GM23338 (cell line): ENCODE measurements at regions not wholly inside any gene's neighbourhood (a gene's known extent, or its start where the extent isn't known, plus 50 kb on each side); places are given as distances from the start of the nearest gene placed in this dataset.

Experiments used
- ATAC-seq: fragments of 200-7000 bp; cut with Tn5 transposase; 3 replicates; pipeline ENCODE4 v1.9.1; 2020
- DNase-seq: peaks from one replicate; pipeline ENCODE4 v3.0.0-alpha.2; 2015; ENCODE audit warnings: low spot score
- H2AFZ ChIP-seq: fragments of 200-600 bp; sonication (generic); 2 replicates; pipeline ENCODE4 v1.8.0; 2016; ENCODE audit warnings: antibody characterized with exemption, mild to moderate bottlenecking, moderate library complexity
- H3F3A ChIP-seq: fragments of 200-600 bp; sonication (generic); replicated peaks from 2 replicates; pipeline ENCODE4 v1.8.0; 2017; ENCODE audit warnings: antibody characterized with exemption, mixed run types, low read depth
- H3K27ac ChIP-seq: fragments of 200-600 bp; sonication (generic); 2 replicates; pipeline ENCODE4 v1.6.1; 2016; ENCODE audit warnings: low read depth
- H3K27me3 ChIP-seq: fragments of 200-600 bp; sonication (generic); 2 replicates; pipeline ENCODE4 v1.8.0; 2016; ENCODE audit warnings: mild to moderate bottlenecking, mixed run types, moderate library complexity; ENCODE audit not compliant: insufficient read depth
- H3K36me3 ChIP-seq: fragments of 200-600 bp; sonication (generic); 2 replicates; pipeline ENCODE4 v1.8.0; 2016; ENCODE audit warnings: mild to moderate bottlenecking; ENCODE audit not compliant: insufficient read depth
- H3K4me1 ChIP-seq: fragments of 200-600 bp; sonication (generic); 2 replicates; pipeline ENCODE4 v1.8.0; 2016; ENCODE audit warnings: mild to moderate bottlenecking, moderate library complexity; ENCODE audit not compliant: insufficient read depth
- H3K4me2 ChIP-seq: fragments of 200-600 bp; sonication (generic); 2 replicates; pipeline ENCODE4 v1.7.1; 2017; ENCODE audit warnings: mixed run types
- H3K4me3 ChIP-seq: fragments of 200-600 bp; sonication (generic); 2 replicates; pipeline ENCODE4 v1.6.1; 2016; ENCODE audit warnings: mixed run types
- H3K79me2 ChIP-seq: fragments of 200-600 bp; sonication (generic); replicated peaks from 2 replicates; pipeline ENCODE4 v1.8.0; 2017; ENCODE audit warnings: mild to moderate bottlenecking; ENCODE audit not compliant: insufficient read depth
- H3K9me2 ChIP-seq: fragments of 200-600 bp; sonication (generic); 2 replicates; pipeline ENCODE4 v1.8.0; 2017; ENCODE audit not compliant: insufficient read depth
- H4K20me1 ChIP-seq: fragments of 200-600 bp; sonication (generic); replicated peaks from 2 replicates; pipeline ENCODE4 v1.8.0; 2017; ENCODE audit warnings: mild to moderate bottlenecking; ENCODE audit not compliant: insufficient read depth
- H3K27ac Mint-ChIP-seq: 2 replicates; pipeline ENCODE4 v1.8.0; 2020; ENCODE audit warnings: inconsistent platforms, mild to moderate bottlenecking, moderate library complexity, mixed read lengths
- H3K27me3 Mint-ChIP-seq: 3 replicates; pipeline ENCODE4 v1.8.0; 2022; ENCODE audit warnings: low read depth, mild to moderate bottlenecking, moderate library complexity, mixed read lengths, inconsistent platforms; ENCODE audit not compliant: insufficient read depth, poor library complexity
- H3K36me3 Mint-ChIP-seq: 3 replicates; pipeline ENCODE4 v1.8.0; 2021; ENCODE audit warnings: low read depth, mild to moderate bottlenecking, inconsistent platforms, moderate library complexity, mixed read lengths
- H3K4me1 Mint-ChIP-seq: 3 replicates; pipeline ENCODE4 v1.8.0; 2020; ENCODE audit warnings: mild to moderate bottlenecking, inconsistent platforms, mixed read lengths
- H3K4me3 Mint-ChIP-seq: 3 replicates; pipeline ENCODE4 v1.8.0; 2021; ENCODE audit warnings: moderate library complexity, mild to moderate bottlenecking, inconsistent platforms, mixed read lengths
- H3K9me3 Mint-ChIP-seq: 3 replicates; pipeline ENCODE4 v1.8.0; 2020; ENCODE audit warnings: moderate library complexity, mild to moderate bottlenecking, inconsistent platforms, mixed read lengths
- CREB1 ChIP-seq: fragments of 250-450 bp; sonication (Bioruptor Pico); IDR thresholded peaks from 2 replicates; pipeline ENCODE4 v1.5.0; 2020; ENCODE audit warnings: low read depth, mild to moderate bottlenecking, moderate library complexity
- CTCF ChIP-seq, 2 experiments: fragments of 200-600 bp in 1 of 2; sonication (generic) in 1 of 2; conservative IDR thresholded peaks; 2 replicates each; pipeline versions ENCODE4 v1.5.1 to v1.6.1; 2016 to 2017; ENCODE audit warnings: antibody characterized with exemption in 2 of 2, low read depth in 2 of 2, mild to moderate bottlenecking in 2 of 2, moderate library complexity in 1 of 2
- EZH2 ChIP-seq: fragments of 200-600 bp; sonication (generic); IDR thresholded peaks from one replicate; pipeline ENCODE4 v1.8.0; 2017; ENCODE audit warnings: antibody characterized with exemption, mild to moderate bottlenecking, low read depth; ENCODE audit not compliant: unreplicated experiment
- EZH2phosphoT487 ChIP-seq: fragments of 200-600 bp; sonication (generic); IDR thresholded peaks from one replicate; pipeline ENCODE4 v1.8.1; 2018; ENCODE audit warnings: antibody characterized with exemption; ENCODE audit not compliant: unreplicated experiment
- JUNB ChIP-seq: IDR thresholded peaks from one replicate; pipeline ENCODE4 v1.6.1; 2016; ENCODE audit warnings: antibody characterized with exemption; ENCODE audit not compliant: unreplicated experiment
- NANOG ChIP-seq: IDR thresholded peaks from 2 replicates; pipeline ENCODE4 v1.6.1; 2016; ENCODE audit warnings: antibody characterized with exemption, borderline replicate concordance
- POLR2AphosphoS5 ChIP-seq: IDR thresholded peaks from 2 replicates; pipeline ENCODE4 v1.6.1; 2016; ENCODE audit warnings: antibody characterized with exemption, low read depth
- REST ChIP-seq: IDR thresholded peaks from one replicate; pipeline ENCODE4 v1.6.1; 2018; ENCODE audit warnings: antibody characterized with exemption; ENCODE audit not compliant: unreplicated experiment
- STAT1 ChIP-seq: IDR thresholded peaks from one replicate; pipeline ENCODE4 v1.6.1; 2016; ENCODE audit warnings: antibody characterized with exemption; ENCODE audit not compliant: unreplicated experiment
- ZNF114 ChIP-seq: fragments of 250-450 bp; sonication (Bioruptor Pico); IDR thresholded peaks from 2 replicates; pipeline ENCODE4 v1.5.0; 2020; ENCODE audit warnings: mild to moderate bottlenecking, moderate library complexity
- ZNF331 ChIP-seq: fragments of 250-450 bp; sonication (Bioruptor Pico); IDR thresholded peaks from 2 replicates; pipeline ENCODE4 v1.5.0; 2020; ENCODE audit warnings: low read depth, mild to moderate bottlenecking, moderate library complexity
- TF ChIP-seq, protein P1 (sequence below): fragments of 250-450 bp; sonication (Bioruptor Pico); IDR thresholded peaks from 2 replicates; pipeline ENCODE4 v1.5.0; 2020; ENCODE audit warnings: mild to moderate bottlenecking, moderate library complexity
- TF ChIP-seq, protein P2 (sequence below): IDR thresholded peaks from 2 replicates; pipeline ENCODE4 v1.6.1; 2016; ENCODE audit warnings: antibody characterized with exemption

- H3F3A ChIP-seq: no peaks in the 10 kb centered on the region
- Mint-ChIP-seq H3K27ac (no peak overlapping the region), H3K9me3 (no peaks in the 10 kb centered on the region), H3K27me3 (peaks cover 5% of the 10 kb centered on the region), H3K4me1 (peaks cover 8% of the 10 kb centered on the region), H3K36me3 (no peaks in the 10 kb centered on the region), H3K4me3 (no peak overlapping the region)
- no peak overlapping the region for H3K27ac ChIP-seq
- H3K79me2 ChIP-seq: no peaks in the 10 kb centered on the region
- no peak overlapping the region for H2AFZ ChIP-seq
- H3K36me3 ChIP-seq: no peaks in the 10 kb centered on the region
- no peak for DNase-seq
- ATAC-seq: no peak
- no peaks in the 10 kb centered on the region; the same call in 1 of the 2 replicates for H4K20me1 ChIP-seq
- H3K4me2 ChIP-seq: no peak overlapping the region
- TF ChIP-seq CTCF (conservative IDR thresholded peaks at IDR 0.05; ENCODE audit: low read depth in 2 of 2): no peak
- TF ChIP-seq, protein P1, sequence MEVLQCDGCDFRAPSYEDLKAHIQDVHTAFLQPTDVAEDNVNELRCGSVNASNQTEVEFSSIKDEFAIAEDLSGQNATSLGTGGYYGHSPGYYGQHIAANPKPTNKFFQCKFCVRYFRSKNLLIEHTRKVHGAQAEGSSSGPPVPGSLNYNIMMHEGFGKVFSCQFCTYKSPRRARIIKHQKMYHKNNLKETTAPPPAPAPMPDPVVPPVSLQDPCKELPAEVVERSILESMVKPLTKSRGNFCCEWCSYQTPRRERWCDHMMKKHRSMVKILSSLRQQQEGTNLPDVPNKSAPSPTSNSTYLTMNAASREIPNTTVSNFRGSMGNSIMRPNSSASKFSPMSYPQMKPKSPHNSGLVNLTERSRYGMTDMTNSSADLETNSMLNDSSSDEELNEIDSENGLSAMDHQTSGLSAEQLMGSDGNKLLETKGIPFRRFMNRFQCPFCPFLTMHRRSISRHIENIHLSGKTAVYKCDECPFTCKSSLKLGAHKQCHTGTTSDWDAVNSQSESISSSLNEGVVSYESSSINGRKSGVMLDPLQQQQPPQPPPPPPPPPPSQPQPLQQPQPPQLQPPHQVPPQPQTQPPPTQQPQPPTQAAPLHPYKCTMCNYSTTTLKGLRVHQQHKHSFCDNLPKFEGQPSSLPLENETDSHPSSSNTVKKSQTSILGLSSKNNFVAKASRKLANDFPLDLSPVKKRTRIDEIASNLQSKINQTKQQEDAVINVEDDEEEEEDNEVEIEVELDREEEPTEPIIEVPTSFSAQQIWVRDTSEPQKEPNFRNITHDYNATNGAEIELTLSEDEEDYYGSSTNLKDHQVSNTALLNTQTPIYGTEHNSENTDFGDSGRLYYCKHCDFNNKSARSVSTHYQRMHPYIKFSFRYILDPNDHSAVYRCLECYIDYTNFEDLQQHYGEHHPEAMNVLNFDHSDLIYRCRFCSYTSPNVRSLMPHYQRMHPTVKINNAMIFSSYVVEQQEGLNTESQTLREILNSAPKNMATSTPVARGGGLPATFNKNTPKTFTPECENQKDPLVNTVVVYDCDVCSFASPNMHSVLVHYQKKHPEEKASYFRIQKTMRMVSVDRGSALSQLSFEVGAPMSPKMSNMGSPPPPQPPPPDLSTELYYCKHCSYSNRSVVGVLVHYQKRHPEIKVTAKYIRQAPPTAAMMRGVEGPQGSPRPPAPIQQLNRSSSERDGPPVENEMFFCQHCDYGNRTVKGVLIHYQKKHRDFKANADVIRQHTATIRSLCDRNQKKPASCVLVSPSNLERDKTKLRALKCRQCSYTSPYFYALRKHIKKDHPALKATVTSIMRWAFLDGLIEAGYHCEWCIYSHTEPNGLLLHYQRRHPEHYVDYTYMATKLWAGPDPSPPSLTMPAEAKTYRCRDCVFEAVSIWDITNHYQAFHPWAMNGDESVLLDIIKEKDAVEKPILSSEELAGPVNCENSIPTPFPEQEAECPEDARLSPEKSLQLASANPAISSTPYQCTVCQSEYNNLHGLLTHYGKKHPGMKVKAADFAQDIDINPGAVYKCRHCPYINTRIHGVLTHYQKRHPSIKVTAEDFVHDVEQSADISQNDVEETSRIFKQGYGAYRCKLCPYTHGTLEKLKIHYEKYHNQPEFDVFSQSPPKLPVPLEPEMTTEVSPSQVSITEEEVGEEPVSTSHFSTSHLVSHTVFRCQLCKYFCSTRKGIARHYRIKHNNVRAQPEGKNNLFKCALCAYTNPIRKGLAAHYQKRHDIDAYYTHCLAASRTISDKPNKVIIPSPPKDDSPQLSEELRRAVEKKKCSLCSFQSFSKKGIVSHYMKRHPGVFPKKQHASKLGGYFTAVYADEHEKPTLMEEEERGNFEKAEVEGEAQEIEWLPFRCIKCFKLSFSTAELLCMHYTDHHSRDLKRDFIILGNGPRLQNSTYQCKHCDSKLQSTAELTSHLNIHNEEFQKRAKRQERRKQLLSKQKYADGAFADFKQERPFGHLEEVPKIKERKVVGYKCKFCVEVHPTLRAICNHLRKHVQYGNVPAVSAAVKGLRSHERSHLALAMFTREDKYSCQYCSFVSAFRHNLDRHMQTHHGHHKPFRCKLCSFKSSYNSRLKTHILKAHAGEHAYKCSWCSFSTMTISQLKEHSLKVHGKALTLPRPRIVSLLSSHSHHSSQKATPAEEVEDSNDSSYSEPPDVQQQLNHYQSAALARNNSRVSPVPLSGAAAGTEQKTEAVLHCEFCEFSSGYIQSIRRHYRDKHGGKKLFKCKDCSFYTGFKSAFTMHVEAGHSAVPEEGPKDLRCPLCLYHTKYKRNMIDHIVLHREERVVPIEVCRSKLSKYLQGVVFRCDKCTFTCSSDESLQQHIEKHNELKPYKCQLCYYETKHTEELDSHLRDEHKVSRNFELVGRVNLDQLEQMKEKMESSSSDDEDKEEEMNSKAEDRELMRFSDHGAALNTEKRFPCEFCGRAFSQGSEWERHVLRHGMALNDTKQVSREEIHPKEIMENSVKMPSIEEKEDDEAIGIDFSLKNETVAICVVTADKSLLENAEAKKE: no peak
- TF ChIP-seq REST: no peak
- no peak for TF ChIP-seq STAT1
- no peak for TF ChIP-seq ZNF331 (CRISPR knock-in tag)
- TF ChIP-seq ZNF114: no peak
- TF ChIP-seq CREB1 (CRISPR knock-in tag): no peak
- TF ChIP-seq JUNB: no peak
- no peak for TF ChIP-seq NANOG
- no peak for TF ChIP-seq POLR2AphosphoS5
- TF ChIP-seq, protein P2, sequence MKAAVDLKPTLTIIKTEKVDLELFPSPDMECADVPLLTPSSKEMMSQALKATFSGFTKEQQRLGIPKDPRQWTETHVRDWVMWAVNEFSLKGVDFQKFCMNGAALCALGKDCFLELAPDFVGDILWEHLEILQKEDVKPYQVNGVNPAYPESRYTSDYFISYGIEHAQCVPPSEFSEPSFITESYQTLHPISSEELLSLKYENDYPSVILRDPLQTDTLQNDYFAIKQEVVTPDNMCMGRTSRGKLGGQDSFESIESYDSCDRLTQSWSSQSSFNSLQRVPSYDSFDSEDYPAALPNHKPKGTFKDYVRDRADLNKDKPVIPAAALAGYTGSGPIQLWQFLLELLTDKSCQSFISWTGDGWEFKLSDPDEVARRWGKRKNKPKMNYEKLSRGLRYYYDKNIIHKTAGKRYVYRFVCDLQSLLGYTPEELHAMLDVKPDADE: no peak
- TF ChIP-seq EZH2: no peak
- no peak for TF ChIP-seq EZH2phosphoT487
- H3K9me2 ChIP-seq: 0 out of 2 replicates have a peak, but pooled peaks cover 2% of the 10 kb centered on the region
- H3K4me3 ChIP-seq: no peak overlapping the region
- no peaks in the 10 kb centered on the region for H3K27me3 ChIP-seq
- H3K4me1 ChIP-seq: peaks cover 12% of the 10 kb centered on the region
Measured at GRCh38 chr9:115289757-115290208, 171.8 kb upstream of the TNC start.
